ENCODE measurements at regions not wholly inside any gene's neighbourhood (a gene's known extent, or its start where the extent isn't known, plus 50 kb on each side); places are given as distances from the start of the nearest gene placed in this dataset.

GRCh38 chr9:7592321-7593316 is 207.0 kb downstream of the DMAC1 start:
- no TSS peak for BruUV-seq (replicated peaks)
- Histone ChIP-seq H2AFZ (no peak overlapping the region), H3K4me2 (no peak overlapping the region), H3K9me3 (ENCODE audit: insufficient read depth, low read depth) (no peaks in the 10 kb centered on the region), H3K27me3 (ENCODE audit: insufficient read depth, low read depth) (no peaks in the 10 kb centered on the region), H4K20me1 (ENCODE audit: insufficient read depth) (no peaks in the 10 kb centered on the region), H3K9me2 (ENCODE audit: insufficient read depth) (no peaks in the 10 kb centered on the region), H3K4me1 (replicated peaks; ENCODE audit: insufficient read depth) (no peaks in the 10 kb centered on the region), H3K79me2 (ENCODE audit: low read depth) (no peaks in the 10 kb centered on the region), H3F3A (ENCODE audit: insufficient read depth, low read depth) (no peaks in the 10 kb centered on the region), H3K36me3 (ENCODE audit: low read depth) (no peaks in the 10 kb centered on the region), H3K4me3 (no peak overlapping the region), H3K27ac (no peak overlapping the region)
- CTCF ChIA-PET: no interaction called here
- DNase-seq: no peak
- intact Hi-C loops (cut with micrococcal nuclease; ENCODE audit: unreplicated experiment): no loop called here
- TF ChIP-seq CTCF (conservative IDR thresholded peaks at IDR 0.05): no peak
- TF ChIP-seq EZH2 (IDR thresholded peaks at IDR 0.05; ENCODE audit: low read depth): no peak
- POLR2A ChIA-PET (ENCODE audit: unreplicated experiment): no interaction called here

DNA sequence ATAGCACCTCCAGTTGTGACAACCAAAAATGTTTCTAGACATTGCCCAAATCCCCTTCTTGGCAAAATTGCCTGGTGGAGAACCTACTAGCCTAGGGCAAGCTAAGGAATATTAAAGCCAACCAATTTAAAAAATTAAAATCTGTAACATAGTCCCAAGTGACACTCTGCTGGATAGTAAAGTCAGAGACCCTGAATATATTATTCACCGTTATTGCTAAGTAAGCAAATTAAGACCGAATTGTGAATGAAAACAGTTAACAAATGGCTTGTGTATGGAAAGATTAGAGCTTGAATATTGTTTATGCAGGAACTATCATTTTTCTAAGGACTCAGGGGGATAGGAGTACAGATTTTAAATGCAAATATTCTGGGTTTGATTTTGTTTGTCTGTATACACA is 208.1 kb downstream of the DMAC1 start:
- no peak overlapping the region for H3K4me3 ChIP-seq
- no TSS peak for BruUV-seq (replicated peaks)
- H3K27me3 ChIP-seq (ENCODE audit: insufficient read depth, low read depth): no peaks in the 10 kb centered on the region
- TF ChIP-seq CTCF (conservative IDR thresholded peaks at IDR 0.05): no peak
- no peak for TF ChIP-seq EZH2 (IDR thresholded peaks at IDR 0.05; ENCODE audit: low read depth)
- no peaks in the 10 kb centered on the region for H3F3A ChIP-seq (ENCODE audit: insufficient read depth, low read depth)
- no peaks in the 10 kb centered on the region for H4K20me1 ChIP-seq (ENCODE audit: insufficient read depth)
- H2AFZ ChIP-seq: no peak overlapping the region
- no peak overlapping the region for H3K4me2 ChIP-seq
- H3K4me1 ChIP-seq (replicated peaks; ENCODE audit: insufficient read depth): no peaks in the 10 kb centered on the region
- no peaks in the 10 kb centered on the region for H3K9me2 ChIP-seq (ENCODE audit: insufficient read depth)
- intact Hi-C loops (cut with micrococcal nuclease; ENCODE audit: unreplicated experiment): no loop called here
- H3K36me3 ChIP-seq (ENCODE audit: low read depth): no peaks in the 10 kb centered on the region
- ChIA-PET CTCF (no interaction called here), POLR2A (ENCODE audit: unreplicated experiment) (no interaction called here)
- H3K27ac ChIP-seq: no peak overlapping the region
- no peaks in the 10 kb centered on the region for H3K79me2 ChIP-seq (ENCODE audit: low read depth)
- no peak for DNase-seq
- no peaks in the 10 kb centered on the region for H3K9me3 ChIP-seq (ENCODE audit: insufficient read depth, low read depth)

GRCh38 chr9:7580568-7580967 is 219.0 kb downstream of the DMAC1 start:
- Histone ChIP-seq H3K4me2 (no peak overlapping the region), H2AFZ (no peak overlapping the region), H3K4me1 (replicated peaks; ENCODE audit: insufficient read depth) (no peaks in the 10 kb centered on the region), H4K20me1 (ENCODE audit: insufficient read depth) (no peaks in the 10 kb centered on the region), H3K9me3 (ENCODE audit: insufficient read depth, low read depth) (no peaks in the 10 kb centered on the region), H3K4me3 (no peak overlapping the region), H3K27me3 (ENCODE audit: insufficient read depth, low read depth) (no peaks in the 10 kb centered on the region), H3F3A (ENCODE audit: insufficient read depth, low read depth) (no peaks in the 10 kb centered on the region), H3K79me2 (ENCODE audit: low read depth) (no peaks in the 10 kb centered on the region), H3K9me2 (ENCODE audit: insufficient read depth) (no peaks in the 10 kb centered on the region), H3K36me3 (ENCODE audit: low read depth) (no peaks in the 10 kb centered on the region), H3K27ac (no peak overlapping the region)
- TF ChIP-seq CTCF (conservative IDR thresholded peaks at IDR 0.05): no peak
- TF ChIP-seq EZH2 (IDR thresholded peaks at IDR 0.05; ENCODE audit: low read depth): no peak
- DNase-seq: no peak
- POLR2A ChIA-PET (ENCODE audit: unreplicated experiment): no interaction called here
- BruUV-seq (replicated peaks): no TSS peak
- intact Hi-C loops (cut with micrococcal nuclease; ENCODE audit: unreplicated experiment): no loop called here
- CTCF ChIA-PET: no interaction called here
